OCI-LY1 (cell line): ENCODE measurements at regions not wholly inside any gene's neighbourhood (a gene's known extent, or its start where the extent isn't known, plus 50 kb on each side); places are given as distances from the start of the nearest gene placed in this dataset.
A peak's percentile ranks its signal among the peaks of the same experiment; 100 is the strongest.

Experiments used
- H2AFZ ChIP-seq: fragments of 200-600 bp; sonication (generic), shearing (Covaris generic); 2 replicates; pipeline ENCODE4 v1.6.0; 2014; ENCODE audit warnings: antibody characterized with exemption, mild to moderate bottlenecking, low read length
- H3F3A ChIP-seq: fragments of 200-600 bp; sonication (generic), shearing (Covaris generic); 2 replicates; pipeline ENCODE4 v1.6.0; 2014; ENCODE audit warnings: mild to moderate bottlenecking, antibody characterized with exemption, low read length, moderate library complexity; ENCODE audit not compliant: insufficient read depth
- H3K27ac ChIP-seq: fragments of 200-600 bp; sonication (generic); 2 replicates; pipeline ENCODE4 v1.5.1; 2014; ENCODE audit warnings: low read length, mixed run types, mild to moderate bottlenecking, low read depth; ENCODE audit not compliant: poor library complexity, severe bottlenecking
- H3K27me3 ChIP-seq: fragments of 200-600 bp; sonication (generic); 2 replicates; pipeline ENCODE4 v1.6.0; 2014; ENCODE audit warnings: antibody characterized with exemption, mild to moderate bottlenecking, low read length, moderate library complexity; ENCODE audit not compliant: insufficient read depth
- H3K36me3 ChIP-seq: fragments of 200-600 bp; sonication (generic); 2 replicates; pipeline ENCODE4 v1.6.1; 2014; ENCODE audit warnings: mild to moderate bottlenecking, antibody characterized with exemption, low read length, moderate library complexity, mixed read lengths; ENCODE audit not compliant: insufficient read depth
- H3K4me1 ChIP-seq: fragments of 200-600 bp; sonication (generic); 2 replicates; pipeline ENCODE4 v1.5.1; 2014; ENCODE audit warnings: mild to moderate bottlenecking, low read length, moderate library complexity; ENCODE audit not compliant: insufficient read depth, severe bottlenecking
- H3K4me2 ChIP-seq: fragments of 200-600 bp; sonication (generic), shearing (Covaris generic); 2 replicates; pipeline ENCODE4 v1.6.1; 2014; ENCODE audit warnings: low read length
- H3K4me3 ChIP-seq: fragments of 200-600 bp; sonication (generic); 2 replicates; pipeline ENCODE4 v1.5.1; 2014; ENCODE audit warnings: low read length, low read depth, mild to moderate bottlenecking, mixed read lengths; ENCODE audit not compliant: poor library complexity, severe bottlenecking
- H3K79me2 ChIP-seq: fragments of 200-600 bp; shearing (Covaris generic); 2 replicates; pipeline ENCODE4 v1.6.1; 2016; ENCODE audit warnings: mixed run types, low read length, mixed read lengths; ENCODE audit not compliant: insufficient read depth
- H3K9ac ChIP-seq: fragments of 200-600 bp; sonication (generic), shearing (Covaris generic); 2 replicates; pipeline ENCODE4 v1.6.1; 2014; ENCODE audit warnings: mild to moderate bottlenecking, low read length, mixed read lengths
- H3K9me2 ChIP-seq: fragments of 200-600 bp; sonication (generic), shearing (Covaris generic); 2 replicates; pipeline ENCODE4 v1.6.1; 2014; ENCODE audit warnings: low read depth, mild to moderate bottlenecking, low read length, mixed read lengths
- H3K9me3 ChIP-seq: fragments of 200-600 bp; shearing (Covaris generic); 2 replicates; pipeline ENCODE4 v1.6.1; 2014; ENCODE audit warnings: low read length, mixed read lengths
- H4K20me1 ChIP-seq: fragments of 200-600 bp; sonication (generic), shearing (Covaris generic); 2 replicates; pipeline ENCODE4 v1.6.0; 2016; ENCODE audit warnings: mild to moderate bottlenecking, low read length; ENCODE audit not compliant: insufficient read depth
- EZH2 ChIP-seq: fragments of 200-600 bp; sonication (generic), shearing (Covaris generic); IDR thresholded peaks from 2 replicates; pipeline ENCODE4 v1.8.0; 2017; ENCODE audit warnings: borderline replicate concordance, mixed run types, mild to moderate bottlenecking, antibody characterized with exemption, low read length, moderate library complexity, mixed read lengths
- TF ChIP-seq, protein P1 (sequence below): fragments of 200-600 bp; sonication (generic), shearing (Covaris generic); IDR thresholded peaks from 2 replicates; pipeline ENCODE4 v1.5.1; 2017; ENCODE audit warnings: mild to moderate bottlenecking, antibody characterized with exemption, low read length, moderate library complexity, mixed read lengths

DNA sequence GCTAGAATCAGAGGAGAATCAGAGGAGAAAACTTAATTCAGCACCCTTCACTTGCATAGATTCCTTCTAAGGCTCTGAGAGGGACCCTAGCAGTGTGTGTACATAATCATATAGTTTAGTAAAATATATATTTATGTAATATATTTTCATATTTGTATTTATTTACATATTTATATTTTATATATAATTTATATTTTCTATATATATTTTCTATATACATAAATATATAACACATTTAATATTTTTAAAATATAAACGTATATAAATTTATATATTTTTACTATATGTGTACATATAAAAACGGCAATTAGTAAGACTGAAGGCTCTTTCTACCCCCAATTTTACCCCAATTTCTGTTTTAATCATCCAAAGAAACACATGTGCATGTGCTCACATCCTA is 80.3 kb downstream of the NXPE2 start:
- no peak for TF ChIP-seq EZH2
- TF ChIP-seq, protein P1, sequence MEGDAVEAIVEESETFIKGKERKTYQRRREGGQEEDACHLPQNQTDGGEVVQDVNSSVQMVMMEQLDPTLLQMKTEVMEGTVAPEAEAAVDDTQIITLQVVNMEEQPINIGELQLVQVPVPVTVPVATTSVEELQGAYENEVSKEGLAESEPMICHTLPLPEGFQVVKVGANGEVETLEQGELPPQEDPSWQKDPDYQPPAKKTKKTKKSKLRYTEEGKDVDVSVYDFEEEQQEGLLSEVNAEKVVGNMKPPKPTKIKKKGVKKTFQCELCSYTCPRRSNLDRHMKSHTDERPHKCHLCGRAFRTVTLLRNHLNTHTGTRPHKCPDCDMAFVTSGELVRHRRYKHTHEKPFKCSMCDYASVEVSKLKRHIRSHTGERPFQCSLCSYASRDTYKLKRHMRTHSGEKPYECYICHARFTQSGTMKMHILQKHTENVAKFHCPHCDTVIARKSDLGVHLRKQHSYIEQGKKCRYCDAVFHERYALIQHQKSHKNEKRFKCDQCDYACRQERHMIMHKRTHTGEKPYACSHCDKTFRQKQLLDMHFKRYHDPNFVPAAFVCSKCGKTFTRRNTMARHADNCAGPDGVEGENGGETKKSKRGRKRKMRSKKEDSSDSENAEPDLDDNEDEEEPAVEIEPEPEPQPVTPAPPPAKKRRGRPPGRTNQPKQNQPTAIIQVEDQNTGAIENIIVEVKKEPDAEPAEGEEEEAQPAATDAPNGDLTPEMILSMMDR: no peak

DNA sequence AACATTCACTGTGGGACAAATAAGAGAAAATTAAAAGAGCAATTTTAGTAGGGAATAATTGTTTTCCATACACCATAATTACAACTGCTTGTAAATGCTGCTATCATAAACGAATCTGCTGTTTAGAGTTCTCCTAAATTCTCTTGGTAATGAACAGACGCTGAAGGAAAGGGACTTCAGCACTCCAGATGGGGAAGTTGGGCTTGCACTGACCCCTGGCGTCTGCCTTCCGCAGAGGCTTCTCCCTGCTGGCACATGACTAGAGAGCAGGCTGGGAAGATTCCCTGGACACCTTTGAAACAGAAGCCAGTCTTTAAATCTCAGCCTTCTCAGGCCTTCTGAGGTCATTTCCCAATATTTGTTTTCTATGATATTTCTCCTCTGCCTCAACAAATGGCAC is 84.1 kb downstream of the NXPE2 start:
- Histone ChIP-seq H3K27me3 (no peaks in the 10 kb centered on the region), H3K36me3 (no peaks in the 10 kb centered on the region), H3K79me2 (no peaks in the 10 kb centered on the region), H2AFZ (no peak overlapping the region), H3K9me2 (no peaks in the 10 kb centered on the region), H3F3A (no peaks in the 10 kb centered on the region), H3K4me1 (no peaks in the 10 kb centered on the region), H3K4me2 (no peak overlapping the region), H3K4me3 (no peak overlapping the region), H3K9ac (no peak overlapping the region), H3K27ac (no peak overlapping the region), H4K20me1 (no peaks in the 10 kb centered on the region), H3K9me3 (no peaks in the 10 kb centered on the region)
- TF ChIP-seq EZH2: no peak
- TF ChIP-seq, protein P1: 0 out of 2 replicates have a peak, but pooled peaks have one; percentile 10

More for the DNA sequence above, 80.3 kb downstream of the NXPE2 start:
- H3K27me3 ChIP-seq: no peaks in the 10 kb centered on the region
- no peaks in the 10 kb centered on the region for H4K20me1 ChIP-seq
- no peaks in the 10 kb centered on the region for H3K4me1 ChIP-seq
- no peaks in the 10 kb centered on the region for H3K79me2 ChIP-seq
- H3F3A ChIP-seq: no peaks in the 10 kb centered on the region
- no peak overlapping the region for H3K9ac ChIP-seq
- H2AFZ ChIP-seq: no peak overlapping the region
- no peaks in the 10 kb centered on the region for H3K9me3 ChIP-seq
- no peak overlapping the region for H3K27ac ChIP-seq
- no peaks in the 10 kb centered on the region for H3K9me2 ChIP-seq
- H3K4me3 ChIP-seq: no peak overlapping the region
- no peaks in the 10 kb centered on the region for H3K36me3 ChIP-seq
- no peak overlapping the region for H3K4me2 ChIP-seq

DNA sequence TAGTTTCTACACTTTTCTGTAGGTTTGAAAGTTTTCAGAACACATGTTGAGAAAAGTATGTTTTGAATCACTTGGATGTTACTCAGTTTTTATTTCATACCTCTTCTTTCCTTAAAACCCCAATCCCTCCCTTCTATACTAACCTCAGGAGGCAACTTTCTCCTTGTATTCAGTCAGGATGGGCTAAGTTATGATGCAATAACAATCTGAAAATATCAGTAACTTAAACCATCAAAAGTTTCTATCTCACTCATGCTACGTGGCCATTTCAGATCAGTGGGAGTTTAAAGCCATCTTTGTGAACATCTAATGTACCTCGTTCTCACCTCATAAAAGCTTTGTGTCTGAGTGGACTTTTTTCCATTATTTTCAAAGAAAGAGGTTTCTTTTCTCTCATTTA is 86.2 kb downstream of the NXPE2 start:
- TF ChIP-seq EZH2: no peak
- TF ChIP-seq, protein P1: no peak
- Histone ChIP-seq H3K4me2 (no peak overlapping the region), H3K9me3 (no peaks in the 10 kb centered on the region), H3K27ac (no peak overlapping the region), H3K4me3 (no peak overlapping the region), H3K9ac (no peak overlapping the region), H3K4me1 (no peaks in the 10 kb centered on the region), H3K36me3 (no peaks in the 10 kb centered on the region), H2AFZ (no peak overlapping the region), H4K20me1 (no peaks in the 10 kb centered on the region), H3F3A (no peaks in the 10 kb centered on the region), H3K79me2 (no peaks in the 10 kb centered on the region), H3K27me3 (no peaks in the 10 kb centered on the region), H3K9me2 (no peaks in the 10 kb centered on the region)
